ENCODE measurements at regions not wholly inside any gene's neighbourhood (a gene's known extent, or its start where the extent isn't known, plus 50 kb on each side); places are given as distances from the start of the nearest gene placed in this dataset.

DNA sequence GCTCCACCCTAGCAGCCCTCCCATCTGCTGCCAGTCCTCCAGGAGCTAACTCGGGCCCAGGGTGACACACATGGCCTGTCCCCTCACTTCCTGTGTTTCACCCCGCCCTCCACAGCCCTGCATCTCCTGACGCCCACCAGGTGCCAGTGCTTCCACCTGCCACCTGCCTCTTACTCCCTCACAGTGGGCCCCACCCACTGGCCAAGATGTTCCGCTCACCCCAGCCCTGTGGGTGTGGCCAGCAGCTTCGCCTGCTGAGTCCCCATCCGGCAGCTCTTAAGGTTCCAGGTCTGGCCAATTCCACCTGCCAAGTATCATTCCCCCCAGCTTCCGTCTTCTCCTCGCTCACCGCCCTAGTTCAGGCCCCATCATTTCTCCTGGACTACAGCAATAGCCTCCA is 184.1 kb downstream of the MBOAT1 start:
- DNase-seq = no peak

GRCh38 chr6:20028562-20028961 is 183.7 kb downstream of the MBOAT1 start:
- no peak for DNase-seq

DNA sequence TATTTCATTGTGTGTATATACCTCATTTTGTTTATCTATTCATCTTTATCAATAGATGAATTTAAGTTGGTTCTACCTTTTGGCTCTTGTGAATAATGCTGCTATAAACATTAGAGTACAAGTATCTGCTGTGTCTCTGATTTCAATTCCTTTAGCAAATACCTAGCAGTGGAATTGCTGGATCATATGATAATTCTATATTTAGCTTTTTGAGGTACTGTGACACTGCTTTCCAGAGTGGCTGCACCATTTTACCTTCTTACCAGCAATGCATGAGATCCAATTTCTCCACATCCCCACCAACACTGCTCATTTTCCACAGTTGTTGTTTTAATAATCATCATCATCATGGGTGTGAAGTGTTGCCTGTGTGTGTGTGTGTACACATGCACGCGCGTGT is 182.3 kb downstream of the MBOAT1 start:
- DNase-seq = no peak

DNA sequence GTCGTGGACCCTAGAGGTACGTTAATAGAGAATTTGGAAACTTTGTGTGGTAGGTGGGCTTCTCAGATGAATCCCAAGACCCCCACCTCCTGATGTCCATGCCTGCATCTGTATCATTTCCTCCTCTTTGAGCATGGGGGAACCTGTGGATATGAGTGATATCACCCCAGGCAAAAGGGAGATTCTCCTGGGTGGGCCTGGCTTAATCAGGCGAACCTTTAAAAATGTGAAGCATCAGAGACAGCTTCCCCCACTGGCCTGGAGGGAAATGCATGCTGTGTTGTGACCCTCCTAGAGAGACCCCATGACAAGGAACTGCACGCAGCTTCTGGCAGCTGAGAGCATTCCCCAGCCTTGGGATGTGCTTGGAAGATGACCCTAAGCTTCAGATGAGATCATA is 180.9 kb downstream of the MBOAT1 start:
- DNase-seq = no peak

DNA sequence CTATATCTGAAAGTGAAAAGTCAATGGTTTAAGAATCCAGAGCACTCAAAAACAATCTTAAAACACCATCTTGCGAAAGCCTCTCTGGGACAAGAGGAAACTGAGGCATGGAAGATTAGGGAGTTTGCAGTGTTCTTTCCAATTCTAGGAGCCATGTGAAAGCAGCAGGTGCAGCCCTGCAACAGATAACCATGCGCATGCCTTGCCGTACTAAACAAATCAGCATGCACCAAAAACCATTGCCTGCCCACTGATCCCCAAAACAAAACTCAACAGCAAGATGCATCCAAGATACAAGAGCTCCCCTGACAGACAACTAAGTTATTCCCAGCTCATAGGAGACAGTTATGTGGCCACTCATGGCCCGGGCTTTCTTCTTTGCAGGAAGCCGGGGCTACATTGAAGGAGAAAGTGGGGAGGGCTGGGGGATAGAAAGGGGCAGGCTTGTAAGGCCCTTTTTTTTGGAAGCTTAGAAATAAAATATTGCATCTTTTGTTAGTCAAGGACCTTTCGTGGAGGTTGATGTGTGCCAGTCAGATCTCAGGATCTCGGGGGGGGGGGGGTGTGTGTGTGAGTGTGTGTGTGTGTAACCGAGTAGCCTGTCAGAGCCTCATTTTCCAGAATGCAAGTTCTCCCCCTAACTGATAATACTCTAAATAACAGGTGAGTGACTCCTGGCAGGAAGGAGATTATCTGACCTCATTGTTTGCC is 178.4 kb downstream of the MBOAT1 start:
- no peak for DNase-seq

GRCh38 chr6:20034408-20034769 is 177.9 kb downstream of the MBOAT1 start:
- no peak for DNase-seq

DNA sequence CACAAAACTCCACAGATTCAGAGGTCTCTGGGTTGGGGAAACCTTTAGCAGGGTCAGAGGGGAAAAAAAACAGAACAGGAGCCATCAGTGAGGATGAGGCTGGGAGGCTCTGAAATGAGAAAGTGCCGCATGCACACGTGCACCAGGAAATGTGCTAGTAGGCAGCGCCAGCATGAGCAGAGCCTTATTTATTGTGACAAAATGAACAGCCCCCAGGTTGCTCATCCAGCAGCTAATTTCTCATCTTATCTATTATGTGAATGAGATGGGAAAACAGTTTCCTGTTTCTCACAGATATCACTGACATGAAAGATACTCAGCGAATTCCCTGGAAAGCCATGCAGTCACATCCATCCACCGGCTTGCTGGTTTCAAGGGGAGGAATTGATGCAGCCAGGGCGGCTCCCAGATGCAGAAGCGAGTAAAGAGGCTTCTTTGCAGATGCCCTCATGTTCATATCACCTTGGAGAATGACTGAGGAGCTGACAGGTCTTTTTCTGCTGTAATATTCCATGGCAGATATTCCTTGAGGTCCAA is 176.1 kb downstream of the MBOAT1 start:
- no peak for DNase-seq

GRCh38 chr6:20038410-20039204 is 173.7 kb downstream of the MBOAT1 start:
- DNase-seq = no peak

GRCh38 chr6:20044883-20045282 is 167.4 kb downstream of the MBOAT1 start:
- no peak for DNase-seq
